ENCODE measurements at regions not wholly inside any gene's neighbourhood (a gene's known extent, or its start where the extent isn't known, plus 50 kb on each side); places are given as distances from the start of the nearest gene placed in this dataset.

- Histone ChIP-seq H3K27me3 (ENCODE audit: insufficient read depth, low read length) (no peaks in the 10 kb centered on the region), H3K4me3 (ENCODE audit: insufficient read depth, low read depth, low read length) (no peak overlapping the region), H3K9me3 (ENCODE audit: insufficient read depth, low read depth, low read length) (no peaks in the 10 kb centered on the region), H3K4me2 (ENCODE audit: low read length) (no peak overlapping the region), H3K79me2 (ENCODE audit: insufficient read depth, low read length) (no peaks in the 10 kb centered on the region), H3K9ac (ENCODE audit: low read length) (no peak overlapping the region), H4K20me1 (ENCODE audit: insufficient read depth, low read length) (no peaks in the 10 kb centered on the region), H2AFZ (ENCODE audit: low read depth, low read length) (no peak overlapping the region), H3K36me3 (ENCODE audit: insufficient read depth, low read length) (no peaks in the 10 kb centered on the region), H3K4me1 (ENCODE audit: insufficient read depth, low read length) (no peaks in the 10 kb centered on the region), H3K27ac (ENCODE audit: low read depth, low read length) (no peak overlapping the region)
- TF ChIP-seq, protein P1, sequence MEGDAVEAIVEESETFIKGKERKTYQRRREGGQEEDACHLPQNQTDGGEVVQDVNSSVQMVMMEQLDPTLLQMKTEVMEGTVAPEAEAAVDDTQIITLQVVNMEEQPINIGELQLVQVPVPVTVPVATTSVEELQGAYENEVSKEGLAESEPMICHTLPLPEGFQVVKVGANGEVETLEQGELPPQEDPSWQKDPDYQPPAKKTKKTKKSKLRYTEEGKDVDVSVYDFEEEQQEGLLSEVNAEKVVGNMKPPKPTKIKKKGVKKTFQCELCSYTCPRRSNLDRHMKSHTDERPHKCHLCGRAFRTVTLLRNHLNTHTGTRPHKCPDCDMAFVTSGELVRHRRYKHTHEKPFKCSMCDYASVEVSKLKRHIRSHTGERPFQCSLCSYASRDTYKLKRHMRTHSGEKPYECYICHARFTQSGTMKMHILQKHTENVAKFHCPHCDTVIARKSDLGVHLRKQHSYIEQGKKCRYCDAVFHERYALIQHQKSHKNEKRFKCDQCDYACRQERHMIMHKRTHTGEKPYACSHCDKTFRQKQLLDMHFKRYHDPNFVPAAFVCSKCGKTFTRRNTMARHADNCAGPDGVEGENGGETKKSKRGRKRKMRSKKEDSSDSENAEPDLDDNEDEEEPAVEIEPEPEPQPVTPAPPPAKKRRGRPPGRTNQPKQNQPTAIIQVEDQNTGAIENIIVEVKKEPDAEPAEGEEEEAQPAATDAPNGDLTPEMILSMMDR (IDR thresholded peaks at IDR 0.05; ENCODE audit: insufficient read depth, low read depth, low read length), result no peak
- TF ChIP-seq EZH2 (IDR thresholded peaks at IDR 0.05; ENCODE audit: insufficient read depth, low read length), result no peak
- H3K4me1 Mint-ChIP-seq (ENCODE audit: low read depth, unreplicated experiment), result peaks cover 34% of the 10 kb centered on the region
- no peaks in the 10 kb centered on the region for H3K9me3 Mint-ChIP-seq (ENCODE audit: unreplicated experiment)
- H3K27ac Mint-ChIP-seq (ENCODE audit: unreplicated experiment), result no peak overlapping the region
- no peak overlapping the region for H3K4me3 Mint-ChIP-seq (ENCODE audit: unreplicated experiment)
- DNase-seq (ENCODE audit: low read depth), result no peak
- no peaks in the 10 kb centered on the region for H3K27me3 Mint-ChIP-seq (ENCODE audit: low read depth, unreplicated experiment)
- H3K36me3 Mint-ChIP-seq (ENCODE audit: low read depth, unreplicated experiment), result no peaks in the 10 kb centered on the region
- no peak for FAIRE-seq
Observed at GRCh38 chr3:31244929-31245817, 287.6 kb upstream of the STT3B start.

- Mint-ChIP-seq H3K9me3 (ENCODE audit: unreplicated experiment) (no peaks in the 10 kb centered on the region), H3K4me3 (ENCODE audit: unreplicated experiment) (no peak overlapping the region), H3K27me3 (ENCODE audit: low read depth, unreplicated experiment) (no peaks in the 10 kb centered on the region), H3K36me3 (ENCODE audit: low read depth, unreplicated experiment) (no peaks in the 10 kb centered on the region), H3K27ac (ENCODE audit: unreplicated experiment) (no peak overlapping the region), H3K4me1 (ENCODE audit: low read depth, unreplicated experiment) (peaks cover 31% of the 10 kb centered on the region)
- H4K20me1 ChIP-seq (ENCODE audit: insufficient read depth, low read length), result no peaks in the 10 kb centered on the region
- H3K9me3 ChIP-seq (ENCODE audit: insufficient read depth, low read depth, low read length), result no peaks in the 10 kb centered on the region
- H3K79me2 ChIP-seq (ENCODE audit: insufficient read depth, low read length), result no peaks in the 10 kb centered on the region
- TF ChIP-seq, protein P1 (IDR thresholded peaks at IDR 0.05; ENCODE audit: insufficient read depth, low read depth, low read length), result no peak
- TF ChIP-seq EZH2 (IDR thresholded peaks at IDR 0.05; ENCODE audit: insufficient read depth, low read length), result no peak
- no peak overlapping the region for H2AFZ ChIP-seq (ENCODE audit: low read depth, low read length)
- no peak overlapping the region for H3K4me2 ChIP-seq (ENCODE audit: low read length)
- H3K27ac ChIP-seq (ENCODE audit: low read depth, low read length), result no peak overlapping the region
- no peaks in the 10 kb centered on the region for H3K36me3 ChIP-seq (ENCODE audit: insufficient read depth, low read length)
- no peak for FAIRE-seq
- no peaks in the 10 kb centered on the region for H3K27me3 ChIP-seq (ENCODE audit: insufficient read depth, low read length)
- H3K9ac ChIP-seq (ENCODE audit: low read length), result no peak overlapping the region
- DNase-seq (ENCODE audit: low read depth), result peak; percentile 2
- no peak overlapping the region for H3K4me3 ChIP-seq (ENCODE audit: insufficient read depth, low read depth, low read length)
- H3K4me1 ChIP-seq (ENCODE audit: insufficient read depth, low read length), result no peaks in the 10 kb centered on the region
Observed at GRCh38 chr3:31246293-31247062, 286.2 kb upstream of the STT3B start.
